ENCODE measurements at regions not wholly inside any gene's neighbourhood (a gene's known extent, or its start where the extent isn't known, plus 50 kb on each side); places are given as distances from the start of the nearest gene placed in this dataset.

DNA sequence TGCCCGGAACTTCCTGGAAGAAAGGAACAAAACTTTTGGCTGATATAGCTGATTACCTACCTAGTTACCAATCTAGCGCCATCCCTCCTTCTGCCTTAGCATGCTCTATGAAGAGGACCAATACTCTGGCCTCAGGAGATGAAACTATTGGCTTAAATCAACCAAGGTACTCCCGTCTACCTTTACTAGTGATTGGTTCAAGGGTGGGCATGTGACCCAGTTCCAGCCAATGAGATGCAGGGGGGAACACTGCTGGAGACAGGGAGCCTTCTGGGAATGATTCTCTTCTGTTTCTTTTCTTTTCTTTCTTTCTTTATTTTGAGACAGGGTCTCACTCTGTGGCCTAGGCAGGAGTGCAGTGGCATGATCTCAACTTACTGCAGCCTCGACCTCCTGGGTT, 72.6 kb upstream of the CCDC167 start:
- H3K27ac ChIP-seq: no peak overlapping the region
- in situ Hi-C loops (cut with HindIII; ENCODE audit: low pct_ligation_motif_present, low sequenced_read_pairs): no loop called here
- no peaks in the 10 kb centered on the region for H3K36me3 ChIP-seq (replicated peaks)
- H3K4me3 ChIP-seq (ENCODE audit: low read depth, low read length): no peak overlapping the region
- DNase-seq: no peak
- TF ChIP-seq CTCF (IDR thresholded peaks at IDR 0.05; ENCODE audit: low read depth, low read length, missing control alignments): no peak
- H3K27me3 ChIP-seq (replicated peaks): peaks cover 5% of the 10 kb centered on the region

GRCh38 chr6:37570482-37571133, 70.9 kb upstream of the CCDC167 start:
- in situ Hi-C loops (cut with HindIII; ENCODE audit: low pct_ligation_motif_present, low sequenced_read_pairs): no loop called here
- H3K27me3 ChIP-seq (replicated peaks): peaks cover 9% of the 10 kb centered on the region
- DNase-seq: no peak
- no peak overlapping the region for H3K4me3 ChIP-seq (ENCODE audit: low read depth, low read length)
- TF ChIP-seq CTCF (IDR thresholded peaks at IDR 0.05; ENCODE audit: low read depth, low read length, missing control alignments): no peak
- no peaks in the 10 kb centered on the region for H3K36me3 ChIP-seq (replicated peaks)
- no peak overlapping the region for H3K27ac ChIP-seq

DNA sequence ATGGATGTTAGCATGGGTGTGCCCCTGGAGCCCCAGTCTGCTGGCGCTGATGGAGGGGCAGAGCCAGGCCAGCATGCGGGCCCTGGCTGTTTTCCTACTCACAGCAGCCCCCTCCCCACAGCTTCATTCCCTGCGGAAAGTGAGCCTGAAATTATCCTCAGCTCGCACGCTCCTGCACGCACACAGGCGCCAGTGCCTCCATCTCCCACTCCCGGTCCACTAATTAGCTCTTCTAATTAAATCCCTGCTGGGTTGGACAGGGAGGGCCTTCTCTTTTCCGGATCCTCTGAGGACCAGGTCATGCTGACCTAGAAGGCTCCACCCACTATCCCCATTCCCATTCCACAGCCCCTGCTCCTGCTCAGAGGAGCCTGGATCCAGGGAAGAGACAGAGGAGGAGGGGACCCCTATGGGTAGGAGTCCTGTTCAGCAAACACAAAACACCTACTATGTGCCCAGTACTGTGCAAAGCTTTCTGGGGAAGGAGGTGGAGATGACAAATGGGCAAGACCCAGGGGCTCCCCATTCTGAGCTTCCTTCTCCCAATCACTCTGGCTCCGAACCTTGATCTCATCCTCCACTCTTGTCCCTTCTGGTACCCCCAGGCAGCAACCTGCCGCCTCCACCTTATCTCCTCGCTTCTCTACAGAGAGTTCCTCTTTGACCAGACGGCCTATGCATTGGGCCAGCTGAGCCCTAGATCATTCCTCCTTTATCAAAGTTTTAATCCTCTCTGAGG, 70.2 kb upstream of the CCDC167 start:
- TF ChIP-seq CTCF (IDR thresholded peaks at IDR 0.05; ENCODE audit: low read depth, low read length, missing control alignments): no peak
- in situ Hi-C loops (cut with HindIII; ENCODE audit: low pct_ligation_motif_present, low sequenced_read_pairs): no loop called here

DNA sequence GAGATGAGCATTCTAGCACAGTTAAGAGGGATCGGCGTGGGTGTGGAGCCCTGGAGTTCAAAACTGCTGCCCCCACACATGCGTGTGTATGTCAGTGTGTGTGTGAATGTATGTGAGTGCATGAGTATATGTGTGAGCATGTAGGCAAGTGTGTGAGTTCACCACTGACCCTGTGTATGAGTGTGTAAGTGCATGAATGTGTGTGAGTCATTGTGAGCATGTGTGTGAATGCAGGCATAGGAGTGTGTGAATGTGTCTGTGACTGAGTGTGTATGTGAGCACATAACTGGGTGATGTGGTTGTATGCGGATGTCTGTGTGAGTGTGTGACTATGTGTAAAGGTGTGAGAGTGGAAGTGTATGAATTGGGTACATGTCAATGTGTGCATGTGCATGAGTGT, 69.6 kb upstream of the CCDC167 start:
- in situ Hi-C loops (cut with HindIII; ENCODE audit: low pct_ligation_motif_present, low sequenced_read_pairs): no loop called here
- TF ChIP-seq CTCF (IDR thresholded peaks at IDR 0.05; ENCODE audit: low read depth, low read length, missing control alignments): no peak
- no peaks in the 10 kb centered on the region for H3K36me3 ChIP-seq (replicated peaks)
- no peak for DNase-seq
- no peak overlapping the region for H3K27ac ChIP-seq
- H3K27me3 ChIP-seq (replicated peaks): peaks cover 18% of the 10 kb centered on the region
- H3K4me3 ChIP-seq (ENCODE audit: low read depth, low read length): no peak overlapping the region

More for the DNA sequence above, 70.2 kb upstream of the CCDC167 start:
- H3K36me3 ChIP-seq (replicated peaks): no peaks in the 10 kb centered on the region
- DNase-seq: no peak
- no peak overlapping the region for H3K4me3 ChIP-seq (ENCODE audit: low read depth, low read length)
- no peak overlapping the region for H3K27ac ChIP-seq
- H3K27me3 ChIP-seq (replicated peaks): peaks cover 16% of the 10 kb centered on the region

- Histone ChIP-seq H3K27me3 (replicated peaks) (peaks cover 18% of the 10 kb centered on the region), H3K27ac (no peak overlapping the region), H3K36me3 (replicated peaks) (no peaks in the 10 kb centered on the region), H3K4me3 (ENCODE audit: low read depth, low read length) (no peak overlapping the region)
- no peak for DNase-seq
- in situ Hi-C loops (cut with HindIII; ENCODE audit: low pct_ligation_motif_present, low sequenced_read_pairs): no loop called here
- TF ChIP-seq CTCF (IDR thresholded peaks at IDR 0.05; ENCODE audit: low read depth, low read length, missing control alignments): no peak
These were observed 67.3 kb upstream of the CCDC167 start for GRCh38 chr6:37566950-37567349.

Measured in brain microvascular endothelial cell (primary cell).